Inferior parietal cortex (tissue), 1 donor: ENCODE measurements at regions not wholly inside any gene's neighbourhood (a gene's known extent, or its start where the extent isn't known, plus 50 kb on each side); places are given as distances from the start of the nearest gene placed in this dataset.
"Not testable (repeated sequence)": the region's sequence is repeated elsewhere in the genome, so short reads cannot be mapped to it uniquely, and the experiment has no call there.

ENCODE experiments used
- DNase-seq: peaks from one replicate; pipeline ENCODE4 v3.0.0-alpha.2; 2016; ENCODE audit errors: extremely low spot score

DNA sequence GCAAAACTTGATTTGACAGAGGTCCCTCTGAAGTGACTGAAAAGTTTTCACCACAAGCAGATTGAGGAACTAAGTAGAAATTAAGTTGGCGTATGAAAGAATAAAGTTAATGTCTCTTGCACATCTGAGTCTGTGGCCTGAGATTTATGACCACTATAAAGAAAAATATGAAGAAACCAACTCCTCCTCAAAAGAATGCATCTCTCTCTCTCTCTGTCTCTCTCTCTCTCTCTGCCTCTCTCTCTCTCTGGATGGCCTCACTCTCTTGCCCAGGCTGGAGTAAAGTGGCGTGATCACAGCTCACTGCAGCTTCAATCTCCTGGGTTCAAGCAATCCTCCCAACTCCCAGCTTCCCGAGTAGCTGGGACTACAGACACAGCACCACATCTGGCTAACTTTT, 55.2 kb downstream of the RPL22L1 start:
- DNase-seq: no peak

DNA sequence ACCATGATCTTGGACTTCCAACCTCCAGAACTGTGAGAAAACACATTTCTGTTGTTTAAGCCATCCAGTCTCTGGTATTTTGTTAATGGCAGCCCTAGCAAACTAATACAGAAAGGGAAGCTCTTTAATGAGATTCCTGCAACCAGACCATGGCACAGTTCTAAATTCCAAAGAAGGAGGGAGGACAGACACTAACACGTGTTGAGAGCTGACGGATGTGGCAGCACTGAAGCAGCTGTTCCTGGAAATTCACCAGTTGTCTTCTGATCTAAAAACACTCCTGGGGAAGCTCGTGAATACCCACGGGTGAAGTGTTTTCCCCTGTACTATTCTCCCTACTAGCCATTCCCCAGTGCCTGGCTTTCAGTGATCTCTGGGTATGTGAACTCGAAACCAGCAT, 56.7 kb downstream of the RPL22L1 start:
- DNase-seq: no peak

DNA sequence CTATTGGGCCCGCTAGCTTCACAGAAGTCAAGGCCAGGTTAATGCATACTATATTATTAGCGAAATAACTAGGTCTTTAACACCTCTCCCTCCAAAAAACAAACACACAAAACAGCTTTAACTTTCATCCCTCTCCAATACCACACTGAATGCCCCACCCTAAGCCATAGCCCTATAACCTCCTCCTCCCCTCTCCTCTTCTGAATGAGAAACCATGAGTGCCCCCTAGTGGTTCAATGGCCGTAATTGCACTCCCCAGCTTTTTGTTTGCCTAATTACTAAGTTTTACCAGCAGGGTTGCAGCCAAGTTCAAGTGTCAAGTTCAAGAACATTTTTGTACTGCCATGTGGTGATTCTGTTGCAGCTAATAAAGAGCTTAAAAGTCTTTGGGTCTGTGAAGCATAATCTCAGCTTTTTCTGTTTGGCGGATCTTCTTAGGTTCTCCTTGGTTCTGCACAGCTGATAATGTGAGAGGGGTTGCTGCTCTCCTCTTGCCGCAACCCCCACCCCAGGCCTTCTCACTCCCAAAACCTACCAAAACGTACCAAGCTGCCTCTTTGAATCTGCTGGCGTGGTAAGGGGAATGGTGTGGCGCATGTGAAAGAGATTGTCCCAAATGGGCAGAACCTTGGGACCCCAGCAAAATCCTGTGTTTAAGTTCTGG, 57.9 kb downstream of the RPL22L1 start:
- peak; percentile 94 for DNase-seq

DNA sequence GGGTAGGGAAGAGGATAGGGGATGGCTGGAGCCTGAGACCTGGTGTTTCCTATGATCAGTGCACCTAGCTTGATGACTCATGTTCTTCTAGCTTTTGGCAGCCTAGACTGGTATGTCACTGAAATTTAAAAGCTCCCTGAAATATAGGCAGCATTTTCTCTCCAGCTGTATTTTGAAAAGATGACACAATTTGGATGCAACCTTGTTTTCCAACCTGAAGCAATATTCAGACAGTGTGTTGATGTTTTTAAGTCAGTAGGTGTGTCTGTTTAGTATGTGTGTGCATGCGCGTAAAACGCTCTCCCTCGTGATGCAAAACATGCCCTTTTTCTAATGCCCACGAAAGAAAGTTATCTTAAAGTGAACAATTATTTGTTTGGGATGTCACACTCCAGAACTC, 58.5 kb downstream of the RPL22L1 start:
- DNase-seq: no peak

- no peak for DNase-seq
Measured at GRCh38 chr3:170809975-170810357, 60.0 kb downstream of the RPL22L1 start.

GRCh38 chr3:170809007-170809974, 60.7 kb downstream of the RPL22L1 start:
- DNase-seq: peak; percentile 88

DNA sequence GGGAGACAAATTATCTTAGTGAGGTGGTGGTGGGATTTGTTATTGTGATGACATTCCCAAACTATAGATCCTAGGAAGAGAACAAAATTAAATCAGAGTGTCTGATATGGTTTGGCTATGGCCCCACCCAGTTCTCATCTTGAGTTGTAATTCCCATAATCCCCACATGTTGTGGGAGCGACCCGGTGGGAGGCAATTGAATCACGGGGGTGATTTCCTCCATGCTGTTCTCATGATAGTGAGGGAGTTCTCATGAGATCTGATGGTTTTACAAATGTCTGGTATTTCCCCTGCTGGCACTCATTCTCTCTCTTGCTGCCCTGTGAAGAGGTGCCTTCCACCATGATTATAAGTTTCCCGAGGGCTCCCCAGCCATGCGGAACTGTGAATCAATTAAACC, 62.0 kb downstream of the RPL22L1 start:
- DNase-seq: no peak

DNA sequence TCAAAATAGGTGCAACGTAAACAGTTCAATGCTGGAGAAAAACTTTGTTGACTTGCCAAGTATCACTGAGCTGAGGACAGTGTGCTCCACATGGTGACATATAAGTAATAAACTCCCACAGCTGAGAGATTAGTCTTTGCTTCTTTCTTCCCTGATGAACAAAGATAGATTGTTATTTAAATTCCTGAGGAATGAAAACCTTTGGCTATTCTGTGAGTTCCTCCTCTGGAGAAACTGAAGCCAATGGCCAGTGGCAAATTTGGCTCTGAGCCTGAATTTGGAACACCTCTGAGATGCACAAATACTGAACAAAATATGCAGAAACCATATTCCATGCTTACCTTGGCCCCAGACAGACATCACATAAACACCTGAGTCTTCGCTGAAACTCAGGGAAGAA, 63.3 kb downstream of the RPL22L1 start:
- DNase-seq: no peak

DNA sequence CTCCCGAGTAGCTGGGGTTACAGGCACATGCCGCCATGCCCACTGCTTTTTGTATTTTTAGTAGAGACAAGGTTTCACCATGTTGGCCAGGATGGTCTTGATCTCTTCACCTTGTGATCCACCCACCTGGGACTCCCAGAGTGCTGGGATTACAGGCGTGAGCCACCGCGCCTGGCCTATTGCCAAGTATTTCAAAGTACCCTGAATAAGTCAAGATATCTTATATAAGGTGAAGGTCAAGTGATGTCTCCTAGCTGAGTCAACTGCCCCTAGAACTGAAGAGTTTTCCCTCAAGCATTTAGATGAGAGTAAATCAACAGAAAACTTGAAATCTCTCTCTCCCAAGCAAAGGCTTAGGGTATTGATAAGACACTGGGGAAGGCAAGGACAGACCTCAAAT, 63.9 kb downstream of the RPL22L1 start:
- DNase-seq: no peak

- not testable (repeated sequence) for DNase-seq
Measured at GRCh38 chr3:170805296-170805695, 64.7 kb downstream of the RPL22L1 start.

GRCh38 chr3:170804634-170805033, 65.4 kb downstream of the RPL22L1 start:
- DNase-seq: not testable (repeated sequence)

GRCh38 chr3:170804078-170804477, 65.9 kb downstream of the RPL22L1 start:
- no peak for DNase-seq

- no peak for DNase-seq
Measured at GRCh38 chr3:170802164-170803151, 67.5 kb downstream of the RPL22L1 start.

DNA sequence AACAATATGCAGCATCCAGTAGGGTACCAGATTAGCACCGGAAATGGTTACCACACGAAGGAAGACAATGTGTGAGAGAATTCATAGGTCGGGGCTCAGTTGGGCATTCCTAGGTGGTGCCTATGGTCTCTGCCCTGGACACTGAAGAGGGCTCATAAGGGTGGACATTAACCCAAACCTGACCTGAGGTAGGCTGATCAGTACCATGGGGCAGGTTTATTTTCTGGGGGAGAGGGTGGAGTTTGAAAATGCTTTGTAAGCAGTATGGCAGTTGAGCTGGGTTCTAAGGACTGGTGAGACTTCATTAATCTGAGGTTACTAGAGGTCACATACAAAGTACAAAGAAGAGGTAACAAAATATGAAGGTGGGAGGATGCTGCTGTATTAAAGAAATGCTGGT, 68.4 kb downstream of the RPL22L1 start:
- no peak for DNase-seq

GRCh38 chr3:170800275-170800674, 69.7 kb downstream of the RPL22L1 start:
- not testable (repeated sequence) for DNase-seq

DNA sequence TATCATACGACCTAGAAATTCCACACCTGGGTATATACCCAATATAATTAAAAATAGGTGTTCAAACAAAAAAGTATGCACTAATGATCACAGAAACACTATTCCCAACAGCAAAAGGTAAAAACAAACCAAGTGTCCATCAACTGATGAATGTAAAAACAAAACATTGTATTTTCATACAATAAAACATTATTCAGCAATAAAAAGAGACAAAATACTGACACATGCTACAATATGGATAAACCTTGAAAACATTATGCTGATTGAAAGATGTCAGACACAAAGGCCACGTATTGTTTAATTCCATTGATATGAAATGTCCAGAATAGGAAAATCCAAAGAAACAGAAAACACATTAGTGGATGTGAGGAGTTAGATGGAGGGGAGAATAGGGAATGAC, 71.0 kb downstream of the RPL22L1 start:
- no peak for DNase-seq

DNA sequence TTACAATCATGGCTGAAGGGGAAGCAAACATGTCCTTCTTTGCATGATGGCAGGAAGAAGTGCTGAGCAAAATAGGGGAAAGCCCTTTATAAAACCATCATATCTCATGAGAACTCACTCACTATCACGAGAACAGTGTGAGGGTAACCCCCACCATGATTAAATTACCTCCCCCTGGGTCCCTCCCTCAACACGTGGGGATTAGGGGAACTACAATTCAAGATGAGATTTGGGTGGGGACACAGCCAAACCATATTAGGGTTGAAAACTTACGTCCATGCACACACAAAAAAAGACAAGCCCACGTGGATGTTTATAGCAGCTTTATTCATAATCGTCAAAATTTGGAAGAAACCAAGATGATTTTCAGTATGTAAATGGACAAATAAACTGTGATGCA, 72.3 kb downstream of the RPL22L1 start:
- no peak for DNase-seq

- no peak for DNase-seq
Measured at GRCh38 chr3:170792471-170792870, 77.5 kb downstream of the RPL22L1 start.

DNA sequence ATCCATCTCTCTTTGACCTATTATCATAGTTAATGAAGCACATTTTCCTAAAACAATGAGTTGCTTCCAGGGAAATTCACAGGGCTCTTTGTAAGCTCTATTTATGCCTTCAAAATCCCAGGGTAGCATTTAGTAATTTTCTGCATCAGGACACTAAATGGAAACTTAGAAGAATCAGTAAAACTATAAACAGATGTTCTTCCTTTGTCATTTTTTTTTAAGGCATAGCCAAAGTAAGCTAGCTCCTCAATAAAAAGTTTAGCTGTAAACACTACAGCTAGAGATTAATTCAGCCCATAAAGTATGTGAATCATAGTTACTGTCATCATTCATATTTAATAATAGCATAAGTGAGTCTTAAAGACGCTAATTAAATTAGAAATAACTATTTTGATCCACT, 79.3 kb downstream of the RPL22L1 start:
- DNase-seq: no peak

- no peak for DNase-seq
Measured at GRCh38 chr3:170787464-170787863, 82.5 kb downstream of the RPL22L1 start.

- DNase-seq: no peak
Measured at GRCh38 chr3:170785454-170785853, 84.5 kb downstream of the RPL22L1 start.

DNA sequence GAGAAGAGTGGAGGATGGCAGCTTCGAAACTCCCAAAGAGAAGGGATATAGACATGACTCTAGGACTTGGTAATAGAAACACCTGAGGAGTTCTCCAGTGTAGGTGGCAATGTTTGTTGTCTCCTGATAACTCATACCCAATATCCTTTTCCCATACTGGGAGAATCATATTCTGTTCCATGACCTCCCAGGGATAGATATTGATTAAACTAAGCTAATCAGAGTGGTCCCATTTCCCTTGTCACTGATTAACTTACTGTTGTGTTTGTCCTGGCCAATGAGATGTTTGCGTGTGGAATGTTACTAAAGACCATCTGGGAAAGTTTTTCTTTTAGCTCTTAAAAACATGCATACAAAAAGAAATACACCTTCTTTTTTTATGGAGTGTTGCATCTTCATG, 85.6 kb downstream of the RPL22L1 start:
- DNase-seq: no peak
